Retina (tissue), 1 donor: ENCODE measurements at regions not wholly inside any gene's neighbourhood (a gene's known extent, or its start where the extent isn't known, plus 50 kb on each side); places are given as distances from the start of the nearest gene placed in this dataset.

Experiments used
- DNase-seq: peaks from one replicate; pipeline ENCODE4 v3.0.0-alpha.2; 2016

DNA sequence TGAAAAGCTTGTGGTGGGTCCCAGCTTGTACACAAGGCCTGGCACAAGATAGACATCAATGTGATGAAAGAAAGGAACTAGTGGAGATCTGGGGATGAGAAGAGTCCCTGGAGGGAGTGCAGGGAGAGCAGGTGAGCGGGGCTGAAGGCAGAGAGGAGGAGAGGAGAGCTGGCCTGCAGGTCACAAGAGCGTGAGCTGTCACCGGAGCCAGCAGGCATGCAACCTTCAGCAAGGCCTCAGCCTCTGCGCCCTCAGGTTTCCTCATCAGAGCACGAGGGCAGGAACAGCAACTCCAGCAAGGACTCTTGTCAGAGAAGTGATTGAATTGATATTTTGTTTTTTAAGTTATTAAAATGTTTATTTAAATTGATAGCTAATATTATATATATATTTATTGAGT lies 188.6 kb downstream of the CXCL12 start:
- DNase-seq: no peak

DNA sequence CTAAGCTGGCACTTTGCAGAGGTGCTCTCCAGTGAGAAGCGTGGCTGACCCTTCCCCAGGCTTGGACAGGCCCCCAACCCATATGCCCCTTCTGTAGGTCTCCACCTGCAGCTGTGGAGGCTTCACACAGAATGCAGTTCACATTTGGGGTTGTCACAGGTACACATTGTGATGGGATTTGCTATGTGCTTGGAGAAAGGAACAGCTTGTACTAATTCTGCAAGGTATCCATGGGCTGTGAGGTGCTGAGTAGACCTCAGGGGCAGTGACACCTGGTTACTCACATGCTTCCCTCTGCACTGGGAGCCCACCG lies 188.9 kb downstream of the CXCL12 start:
- no peak for DNase-seq

DNA sequence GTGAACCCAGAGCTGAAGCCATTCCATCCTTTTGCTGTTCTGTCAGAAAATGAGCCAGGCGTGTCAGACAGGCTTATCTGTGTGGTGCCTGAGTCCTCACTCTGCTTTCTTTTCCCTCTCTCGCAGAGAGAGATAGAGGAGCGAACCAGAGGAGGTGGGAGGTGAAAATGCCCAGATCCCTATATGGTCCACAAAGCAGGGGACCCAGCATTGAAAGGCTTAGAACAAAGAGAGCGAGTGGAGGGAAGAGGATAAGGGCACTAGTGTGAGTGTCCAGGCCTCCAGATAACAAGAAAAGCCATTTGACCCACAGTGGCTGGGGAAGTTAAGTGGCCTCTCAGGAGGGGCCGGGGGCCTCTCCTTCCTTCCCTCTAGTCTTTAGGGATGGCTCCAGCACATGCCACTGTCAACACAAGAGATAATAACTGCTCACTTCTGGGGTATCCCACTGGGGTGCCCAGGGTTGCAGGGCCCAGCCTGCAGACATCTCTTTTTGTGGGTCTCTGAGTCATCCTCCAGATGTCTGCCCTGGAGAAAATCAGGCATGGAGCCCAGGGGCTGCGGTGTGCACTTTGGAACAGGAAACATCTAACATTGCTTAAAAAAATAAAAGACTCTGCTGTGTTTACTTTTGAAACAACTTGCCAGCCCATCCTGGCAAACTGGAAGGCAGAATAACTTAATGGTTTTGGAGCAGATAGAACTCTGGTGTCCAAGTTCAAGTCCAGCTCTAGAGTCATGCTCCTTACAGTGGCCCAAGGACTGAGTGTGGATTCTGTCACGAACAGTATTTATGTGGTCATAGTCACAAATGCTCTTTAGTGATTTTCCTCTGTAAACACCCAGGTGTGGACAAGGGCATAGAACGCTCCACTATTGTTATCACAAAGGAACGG lies 189.5 kb downstream of the CXCL12 start:
- no peak for DNase-seq

DNA sequence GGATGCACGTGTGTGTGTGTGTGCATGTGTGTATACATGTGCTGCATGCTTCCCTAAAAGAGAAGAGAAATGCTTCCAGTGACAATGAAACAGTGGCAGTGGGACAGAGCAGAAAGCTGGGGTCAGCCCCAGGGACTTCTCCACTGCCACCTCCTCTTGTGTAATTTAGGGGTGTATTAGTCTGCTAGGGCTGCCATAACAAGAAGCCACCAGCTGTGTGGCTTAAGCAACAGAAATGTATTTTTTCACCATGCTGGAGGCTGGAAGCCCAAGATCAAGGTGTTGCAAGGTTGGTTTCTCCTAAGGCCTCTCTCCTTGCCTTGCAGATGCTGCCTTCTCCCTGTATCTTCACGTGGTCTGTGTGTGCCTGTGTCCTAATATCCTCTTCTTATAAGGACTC lies 190.5 kb downstream of the CXCL12 start:
- no peak for DNase-seq

GRCh38 chr10:44193567-44194220 lies 191.2 kb downstream of the CXCL12 start:
- no peak for DNase-seq

DNA sequence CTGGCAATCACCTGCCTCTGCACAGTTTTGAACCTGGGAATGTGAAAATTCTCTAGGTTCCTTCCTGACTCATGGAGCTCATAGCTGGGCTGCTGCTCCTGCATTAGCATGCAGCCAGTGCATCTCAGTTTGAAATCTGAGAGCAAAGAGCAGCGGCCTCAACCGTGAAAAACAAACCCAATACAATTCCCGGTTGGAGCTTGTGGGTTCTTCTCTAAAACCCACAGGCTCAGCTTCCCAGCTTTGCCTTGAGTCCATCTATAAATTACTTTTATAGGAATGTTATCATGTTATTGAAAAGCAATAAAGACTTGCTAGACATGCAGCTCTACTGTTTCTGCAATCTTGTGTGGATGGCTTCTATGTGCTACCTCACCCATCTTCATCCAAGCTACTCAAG lies 191.7 kb downstream of the CXCL12 start:
- DNase-seq: no peak

DNA sequence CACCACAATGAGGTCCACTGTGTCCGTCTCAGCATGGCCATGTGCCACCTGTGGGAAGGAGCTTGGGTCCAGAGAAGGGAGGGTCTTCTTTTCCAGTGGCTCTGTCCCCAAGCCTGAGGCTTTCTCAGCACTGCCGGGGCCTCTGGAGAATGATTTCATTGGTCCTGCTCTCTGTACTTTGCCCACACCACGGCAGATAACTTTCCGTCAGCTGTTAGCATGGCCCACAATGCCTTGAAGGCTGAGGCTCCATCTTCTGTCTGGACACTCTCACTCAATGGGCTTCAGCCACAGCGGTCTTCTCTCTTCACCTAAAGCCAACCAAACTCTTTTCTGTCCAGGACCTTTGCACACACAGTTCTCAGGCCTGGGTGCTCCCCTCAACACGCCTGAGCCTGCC lies 192.5 kb downstream of the CXCL12 start:
- no peak for DNase-seq

- no peak for DNase-seq
These were observed 194.4 kb downstream of the CXCL12 start for GRCh38 chr10:44190541-44190940.

- no peak for DNase-seq
These were observed 198.1 kb downstream of the CXCL12 start for GRCh38 chr10:44186821-44187220.

- no peak for DNase-seq
These were observed 198.7 kb downstream of the CXCL12 start for GRCh38 chr10:44186150-44186549.

GRCh38 chr10:44185315-44185666 lies 199.6 kb downstream of the CXCL12 start:
- DNase-seq: no peak

- no peak for DNase-seq
These were observed 200.1 kb downstream of the CXCL12 start for GRCh38 chr10:44184633-44185314.

DNA sequence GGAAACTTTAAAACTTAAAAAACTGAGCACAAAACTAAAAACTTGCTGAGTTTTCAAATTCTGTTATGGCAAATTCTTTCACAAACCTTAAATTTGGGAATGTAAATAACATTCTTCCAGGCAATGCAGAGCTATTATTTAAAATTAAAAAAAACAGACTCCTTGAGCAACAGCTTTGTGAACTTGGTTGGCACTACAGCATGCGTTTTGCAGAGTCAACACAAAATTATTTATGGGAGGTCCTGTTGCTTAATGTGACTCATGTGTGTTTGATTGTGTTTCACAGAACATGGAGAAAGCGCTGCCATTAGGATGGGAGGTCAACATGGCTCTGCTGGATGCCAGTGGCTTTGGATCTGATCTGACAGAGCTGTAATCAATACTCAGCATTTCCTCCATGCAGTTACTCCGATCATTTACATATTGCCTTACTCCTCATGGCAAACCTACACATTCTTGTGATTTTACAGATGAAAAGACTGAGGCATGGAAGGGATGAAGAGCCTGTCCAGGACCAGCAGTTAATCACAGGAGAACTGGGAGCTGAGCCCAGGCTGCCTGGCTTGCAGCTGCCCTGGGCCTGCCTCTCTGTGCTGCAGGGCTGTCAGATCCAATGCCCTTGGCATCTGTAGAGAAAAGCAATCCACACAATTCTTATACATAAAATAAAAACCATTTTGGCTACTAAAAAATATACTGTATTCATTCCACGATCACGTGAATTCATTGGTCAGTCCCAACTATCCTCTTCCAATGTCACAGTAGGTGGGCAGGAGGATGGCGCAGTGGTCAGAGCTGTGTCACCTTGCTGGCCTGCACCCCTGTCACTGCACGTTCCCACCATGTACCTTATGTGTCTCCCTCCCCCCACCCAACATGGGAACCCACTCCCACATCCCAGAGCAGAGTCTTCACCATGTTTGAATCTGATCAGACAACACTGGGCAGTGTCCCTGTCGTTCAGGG lies 200.9 kb downstream of the CXCL12 start:
- no peak for DNase-seq

GRCh38 chr10:44182909-44183308 lies 202.0 kb downstream of the CXCL12 start:
- no peak for DNase-seq

DNA sequence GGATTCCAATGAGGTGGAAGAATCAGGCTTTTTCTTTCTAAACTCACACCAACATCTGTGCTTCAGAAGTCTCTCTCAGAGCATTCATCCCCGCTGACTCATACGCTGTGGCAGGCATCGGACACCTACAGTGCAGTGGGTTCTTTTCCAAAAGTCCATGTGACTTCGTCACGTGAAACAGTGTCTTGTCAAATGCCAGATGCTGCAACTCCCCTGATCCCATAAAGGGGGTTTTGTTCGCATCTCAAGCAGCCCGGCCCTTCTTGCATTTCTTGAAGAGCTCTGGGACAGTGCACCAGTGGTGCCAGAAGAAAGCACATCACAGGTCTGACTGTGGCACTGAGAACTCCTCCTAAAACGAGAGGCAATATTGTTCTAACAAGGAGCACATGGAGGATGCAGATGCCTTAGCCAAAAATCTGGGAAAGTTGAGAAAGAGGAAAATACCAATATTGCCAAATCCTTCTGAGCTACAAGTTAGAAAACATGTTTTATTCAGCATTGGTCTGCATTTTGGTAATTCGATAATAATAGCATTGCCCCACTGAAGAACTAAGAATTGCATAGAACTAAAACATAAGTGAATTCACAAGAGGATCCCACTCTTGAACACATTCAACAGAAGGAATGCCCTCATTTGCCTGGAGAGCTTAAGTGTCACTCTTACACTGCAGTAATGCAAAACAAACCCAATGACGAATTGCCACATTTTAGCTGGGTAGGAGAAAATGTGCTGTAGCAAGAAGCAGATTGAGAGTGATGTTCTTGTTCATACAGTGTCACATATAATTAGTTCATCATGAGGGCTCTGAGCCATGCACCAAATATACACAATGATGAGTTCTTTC lies 204.4 kb downstream of the CXCL12 start:
- DNase-seq: peak; percentile 50

- no peak for DNase-seq
These were observed 206.0 kb downstream of the CXCL12 start for GRCh38 chr10:44178856-44179255.

DNA sequence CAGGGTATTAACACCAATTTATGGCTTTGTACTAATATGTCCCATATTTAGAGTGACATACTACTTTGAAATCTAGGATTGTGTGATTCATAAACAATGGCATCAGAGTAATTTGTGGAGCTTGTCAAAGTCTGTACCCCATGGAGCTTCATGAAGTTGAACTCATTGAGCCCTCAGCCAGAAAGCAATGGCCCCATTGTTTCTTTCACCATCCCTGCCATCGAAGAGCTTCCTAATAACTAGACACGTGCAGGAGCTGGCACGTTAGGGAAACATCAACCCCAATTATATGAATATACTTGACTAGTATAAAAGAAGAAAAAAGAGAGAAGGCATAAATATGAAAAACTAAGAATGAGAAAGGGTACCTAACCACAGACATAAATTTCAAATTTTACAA lies 206.6 kb downstream of the CXCL12 start:
- peak; percentile 43 for DNase-seq

GRCh38 chr10:44177610-44178009 lies 207.3 kb downstream of the CXCL12 start:
- DNase-seq: no peak

DNA sequence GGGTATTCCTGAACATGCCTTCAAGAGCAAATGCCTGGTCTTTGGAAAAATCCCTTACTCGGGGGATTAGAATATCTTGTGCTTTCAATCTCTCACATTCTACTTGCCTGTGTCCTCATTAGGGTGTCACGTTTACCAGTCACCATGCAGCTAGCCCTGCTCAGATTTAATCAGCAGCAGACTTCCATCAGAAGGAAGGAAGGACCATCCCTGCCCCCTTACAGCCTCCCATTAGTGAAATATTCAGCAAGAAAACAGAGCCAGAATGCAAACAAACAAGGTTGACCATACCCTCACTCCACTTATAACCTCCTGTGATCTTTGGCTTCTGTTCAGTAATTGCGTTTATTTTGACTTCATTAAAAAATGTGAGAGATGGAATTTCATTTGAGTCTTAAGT lies 208.6 kb downstream of the CXCL12 start:
- DNase-seq: no peak

DNA sequence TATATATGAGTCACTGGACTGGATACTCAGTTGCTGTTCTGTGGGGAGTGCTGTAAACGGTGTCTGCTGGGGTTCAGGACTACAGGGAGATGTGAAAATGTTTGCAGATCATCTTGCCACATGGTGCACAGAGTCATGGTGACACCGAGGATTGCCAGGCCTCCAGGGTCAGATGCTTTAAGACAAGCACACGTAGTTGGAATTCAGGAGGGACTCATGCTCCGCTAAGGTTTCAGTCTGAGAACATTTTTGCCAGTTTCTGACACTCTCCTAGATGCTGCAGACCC lies 211.3 kb downstream of the CXCL12 start:
- DNase-seq: no peak

DNA sequence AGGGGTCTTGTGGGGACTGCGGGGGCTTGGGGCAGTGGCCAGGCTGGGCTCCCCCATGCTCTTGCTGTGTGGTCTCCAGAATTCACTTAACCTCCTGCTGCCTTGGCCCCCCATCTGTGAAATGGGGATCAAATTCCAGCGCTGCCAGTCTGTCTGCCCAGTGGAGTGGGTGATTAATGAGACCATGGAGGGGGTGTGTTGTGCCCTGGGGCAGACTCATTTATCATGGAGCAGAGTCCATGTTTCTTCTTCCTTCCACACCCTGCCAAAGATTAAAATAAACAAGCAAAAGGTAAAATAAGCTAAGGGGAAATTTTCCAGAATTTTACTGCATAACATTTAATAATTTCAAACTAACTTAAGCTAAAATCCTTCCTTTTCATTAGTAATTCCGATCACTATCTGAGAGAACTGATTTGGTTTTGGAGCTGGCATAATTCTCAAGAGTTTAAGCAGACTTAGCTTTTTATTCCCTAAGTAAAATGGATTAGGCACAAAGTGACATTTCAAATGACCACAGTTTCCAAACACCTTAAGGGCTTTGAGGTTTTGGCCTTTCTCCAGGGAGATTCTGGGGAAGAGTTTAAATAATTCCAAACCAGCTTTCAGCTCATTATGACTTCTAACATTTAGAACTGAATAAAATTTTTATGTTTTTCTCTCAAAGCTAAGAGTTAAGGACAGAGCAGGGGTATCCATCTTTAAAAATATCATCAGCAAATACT lies 211.9 kb downstream of the CXCL12 start:
- no peak for DNase-seq

DNA sequence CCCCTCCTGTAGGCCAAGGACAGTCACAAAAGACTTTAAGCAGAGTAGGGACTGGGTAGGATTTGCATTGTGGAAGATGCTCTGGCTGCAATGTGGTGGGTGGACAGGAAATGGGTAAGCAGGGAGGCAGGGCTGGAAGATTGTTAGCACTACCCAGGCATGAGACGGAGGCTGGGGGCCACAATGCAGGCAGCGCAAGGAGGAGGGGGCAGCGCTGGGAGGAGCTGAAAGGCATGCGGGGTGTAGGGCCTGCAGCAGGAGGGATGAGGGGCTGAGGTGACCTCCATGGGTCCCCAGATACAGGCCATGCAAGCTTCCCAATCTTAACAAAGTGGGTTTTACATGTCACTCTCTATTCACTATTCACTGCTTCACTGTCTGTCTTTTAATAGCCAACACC lies 213.1 kb downstream of the CXCL12 start:
- DNase-seq: no peak
